ENCODE measurements at regions not wholly inside any gene's neighbourhood (a gene's known extent, or its start where the extent isn't known, plus 50 kb on each side); places are given as distances from the start of the nearest gene placed in this dataset.

GRCh38 chr13:89454681-89455080 lies 1783.5 kb downstream of the SLITRK5 start:
- Histone ChIP-seq H3K4me2 (ENCODE audit: low read length) (no peak overlapping the region), H3K9ac (ENCODE audit: low read length) (no peak overlapping the region), H3K4me1 (ENCODE audit: control insufficient read depth in 1 of 2, insufficient read depth in 2 of 2, low read length in 2 of 2) (no peaks in the 10 kb centered on the region), H3K9me3 (ENCODE audit: control insufficient read depth in 1 of 2, insufficient read depth in 1 of 2, low read depth in 1 of 2, low read length in 2 of 2) (no peaks in the 10 kb centered on the region; a peak in 1 of 4 replicates), H2AFZ (ENCODE audit: low read depth, low read length, poor library complexity, severe bottlenecking) (no peak overlapping the region), H3K27ac (ENCODE audit: low read depth, low read length) (no peak overlapping the region), H3K27me3 (ENCODE audit: insufficient read depth, low read length) (no peaks in the 10 kb centered on the region), H3K36me3 (ENCODE audit: control insufficient read depth in 1 of 2, insufficient read depth in 2 of 2, low read length in 2 of 2) (no peaks in the 10 kb centered on the region), H3K79me2 (ENCODE audit: insufficient read depth, low read length) (no peaks in the 10 kb centered on the region), H3K9me2 (ENCODE audit: insufficient read depth) (no peaks in the 10 kb centered on the region), H4K20me1 (ENCODE audit: insufficient read depth) (no peaks in the 10 kb centered on the region), H3K4me3 (replicated peaks in 1 of 2; ENCODE audit: low read depth in 1 of 2, low read length in 2 of 2) (no peak overlapping the region)
- POLR2A ChIA-PET: no interaction called here
- TF ChIP-seq ZFX (IDR thresholded peaks at IDR 0.05) (no peak), ZBTB33 (IDR thresholded peaks at IDR 0.05; ENCODE audit: extremely low read depth, insufficient replicate concordance, low read length) (no peak), EZH2phosphoT487 (IDR thresholded peaks at IDR 0.05; ENCODE audit: borderline replicate concordance) (no peak), REST (IDR thresholded peaks at IDR 0.05; ENCODE audit: low read depth) (no peak), ZNF274 (IDR thresholded peaks at IDR 0.05; ENCODE audit: low read depth, low read length) (no peak), MAX (IDR thresholded peaks at IDR 0.05) (no peak), POLR2A (IDR thresholded peaks at IDR 0.05; ENCODE audit: borderline replicate concordance, extremely low read depth, insufficient read depth, insufficient read length) (no peak), ATF3 (IDR thresholded peaks at IDR 0.05) (no peak), JUND (IDR thresholded peaks at IDR 0.05) (no peak)
- RAD21 ChIA-PET (ENCODE audit: low non-redundant PET in 1 of 2, low total read pairs in 2 of 2, uncharacterized antibody in 2 of 2, unreplicated experiment in 2 of 2): no interaction called here
- CTCF ChIA-PET: no interaction called here
- no TSS peak for BruUV-seq (replicated peaks)
- ATAC-seq: no peak
- intact Hi-C loops (cut with micrococcal nuclease): no loop called here
- no peak for DNase-seq (ENCODE audit: low read depth, low spot score)

All from HCT116 (cell line).